ENCODE measurements at regions not wholly inside any gene's neighbourhood (a gene's known extent, or its start where the extent isn't known, plus 50 kb on each side); places are given as distances from the start of the nearest gene placed in this dataset.

DNA sequence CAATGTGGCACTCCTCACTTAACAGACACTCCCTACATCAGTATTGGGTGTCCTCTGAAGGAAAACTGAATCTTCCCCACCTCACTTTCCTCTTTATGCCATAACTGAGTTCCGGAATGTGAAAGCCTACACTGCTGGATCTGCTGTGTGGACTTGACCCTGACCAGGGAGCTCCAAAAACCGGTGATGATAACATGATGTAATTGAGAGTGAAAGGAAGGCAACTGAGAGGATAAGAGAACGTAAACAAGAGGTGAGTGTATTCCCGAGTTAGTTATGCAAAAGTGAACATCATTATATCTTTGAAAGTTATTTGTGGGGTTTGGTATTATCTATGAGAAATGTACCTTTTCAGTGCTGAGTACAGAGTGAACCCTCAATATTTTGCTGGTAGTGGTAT lies 1794.8 kb downstream of the MRPL39 start:
- TF ChIP-seq, protein P1, sequence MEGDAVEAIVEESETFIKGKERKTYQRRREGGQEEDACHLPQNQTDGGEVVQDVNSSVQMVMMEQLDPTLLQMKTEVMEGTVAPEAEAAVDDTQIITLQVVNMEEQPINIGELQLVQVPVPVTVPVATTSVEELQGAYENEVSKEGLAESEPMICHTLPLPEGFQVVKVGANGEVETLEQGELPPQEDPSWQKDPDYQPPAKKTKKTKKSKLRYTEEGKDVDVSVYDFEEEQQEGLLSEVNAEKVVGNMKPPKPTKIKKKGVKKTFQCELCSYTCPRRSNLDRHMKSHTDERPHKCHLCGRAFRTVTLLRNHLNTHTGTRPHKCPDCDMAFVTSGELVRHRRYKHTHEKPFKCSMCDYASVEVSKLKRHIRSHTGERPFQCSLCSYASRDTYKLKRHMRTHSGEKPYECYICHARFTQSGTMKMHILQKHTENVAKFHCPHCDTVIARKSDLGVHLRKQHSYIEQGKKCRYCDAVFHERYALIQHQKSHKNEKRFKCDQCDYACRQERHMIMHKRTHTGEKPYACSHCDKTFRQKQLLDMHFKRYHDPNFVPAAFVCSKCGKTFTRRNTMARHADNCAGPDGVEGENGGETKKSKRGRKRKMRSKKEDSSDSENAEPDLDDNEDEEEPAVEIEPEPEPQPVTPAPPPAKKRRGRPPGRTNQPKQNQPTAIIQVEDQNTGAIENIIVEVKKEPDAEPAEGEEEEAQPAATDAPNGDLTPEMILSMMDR (IDR thresholded peaks at IDR 0.05), result no peak
- TF ChIP-seq POLR2A (IDR thresholded peaks at IDR 0.05), result no peak
